ENCODE measurements at regions not wholly inside any gene's neighbourhood (a gene's known extent, or its start where the extent isn't known, plus 50 kb on each side); places are given as distances from the start of the nearest gene placed in this dataset.

DNA sequence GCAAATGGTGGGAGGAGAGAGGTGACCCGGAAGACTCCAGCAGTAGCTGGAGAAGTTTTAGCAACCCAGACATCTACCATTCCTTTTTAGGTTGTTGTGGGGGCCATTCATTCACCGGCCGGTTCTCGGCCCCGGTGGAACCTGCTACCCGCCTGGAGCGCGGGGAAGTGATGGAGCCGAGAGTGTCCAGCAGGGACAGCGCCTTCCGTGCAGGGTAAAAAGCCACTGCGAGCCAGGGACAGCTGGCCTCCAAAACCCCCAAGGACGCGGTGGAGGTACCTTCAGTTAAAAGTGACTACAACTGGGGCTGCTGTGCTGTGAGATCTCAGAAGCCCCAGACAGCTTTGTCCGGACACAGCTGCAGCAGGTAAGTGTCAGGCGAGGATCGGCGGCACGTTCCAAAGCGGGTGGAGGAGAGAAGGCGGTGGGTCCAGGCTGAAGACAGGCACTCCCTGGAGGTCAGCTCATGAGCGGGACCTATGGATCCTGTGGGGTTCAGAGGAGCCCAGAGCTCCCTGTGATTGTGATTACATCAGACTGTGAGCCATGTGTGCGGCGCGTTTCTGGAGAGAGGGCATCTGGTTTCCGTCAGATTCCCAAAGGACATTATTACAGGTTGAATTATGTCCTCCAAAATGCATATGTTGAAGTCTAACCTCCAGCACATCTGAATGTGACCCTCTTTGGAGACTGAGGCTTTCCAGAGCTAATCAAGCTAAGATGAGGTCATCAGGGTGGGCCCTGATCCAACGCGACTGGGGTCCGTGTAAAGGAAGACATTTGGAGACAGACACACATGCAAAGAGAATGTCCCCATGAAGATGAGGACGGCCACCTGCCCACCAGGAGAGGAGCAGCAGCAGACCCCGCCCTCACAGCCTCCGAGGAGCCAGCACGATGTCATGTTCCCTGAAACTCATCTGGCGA, 276.3 kb downstream of the EIPR1 start:
- no peak overlapping the region for H3K4me3 ChIP-seq (ENCODE audit: low read depth, low read length)
- no peaks in the 10 kb centered on the region; the same call in none of the 2 replicates for H3K36me3 ChIP-seq
- no peak overlapping the region for H3K27ac ChIP-seq
- H3K27me3 ChIP-seq (ENCODE audit: insufficient read depth, low read depth, severe bottlenecking), result no peaks in the 10 kb centered on the region
- peaks cover 2% of the 10 kb centered on the region for H3K9me3 ChIP-seq (ENCODE audit: severe bottlenecking)
- no peak for DNase-seq
- TF ChIP-seq, protein P1, sequence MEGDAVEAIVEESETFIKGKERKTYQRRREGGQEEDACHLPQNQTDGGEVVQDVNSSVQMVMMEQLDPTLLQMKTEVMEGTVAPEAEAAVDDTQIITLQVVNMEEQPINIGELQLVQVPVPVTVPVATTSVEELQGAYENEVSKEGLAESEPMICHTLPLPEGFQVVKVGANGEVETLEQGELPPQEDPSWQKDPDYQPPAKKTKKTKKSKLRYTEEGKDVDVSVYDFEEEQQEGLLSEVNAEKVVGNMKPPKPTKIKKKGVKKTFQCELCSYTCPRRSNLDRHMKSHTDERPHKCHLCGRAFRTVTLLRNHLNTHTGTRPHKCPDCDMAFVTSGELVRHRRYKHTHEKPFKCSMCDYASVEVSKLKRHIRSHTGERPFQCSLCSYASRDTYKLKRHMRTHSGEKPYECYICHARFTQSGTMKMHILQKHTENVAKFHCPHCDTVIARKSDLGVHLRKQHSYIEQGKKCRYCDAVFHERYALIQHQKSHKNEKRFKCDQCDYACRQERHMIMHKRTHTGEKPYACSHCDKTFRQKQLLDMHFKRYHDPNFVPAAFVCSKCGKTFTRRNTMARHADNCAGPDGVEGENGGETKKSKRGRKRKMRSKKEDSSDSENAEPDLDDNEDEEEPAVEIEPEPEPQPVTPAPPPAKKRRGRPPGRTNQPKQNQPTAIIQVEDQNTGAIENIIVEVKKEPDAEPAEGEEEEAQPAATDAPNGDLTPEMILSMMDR (IDR thresholded peaks at IDR 0.05; ENCODE audit: low read depth, low read length), result no peak

GRCh38 chr2:3100386-3100785, 277.2 kb downstream of the EIPR1 start:
- Histone ChIP-seq H3K4me3 (ENCODE audit: low read depth, low read length) (no peak overlapping the region), H3K36me3 (no peaks in the 10 kb centered on the region; the same call in 1 of the 2 replicates), H3K27me3 (ENCODE audit: insufficient read depth, low read depth, severe bottlenecking) (no peaks in the 10 kb centered on the region), H3K27ac (no peak overlapping the region), H3K9me3 (ENCODE audit: severe bottlenecking) (peaks cover 2% of the 10 kb centered on the region)
- TF ChIP-seq, protein P1 (IDR thresholded peaks at IDR 0.05; ENCODE audit: low read depth, low read length), result no peak
- no peak for DNase-seq

GRCh38 chr2:3099860-3100234, 277.8 kb downstream of the EIPR1 start:
- TF ChIP-seq, protein P1 (IDR thresholded peaks at IDR 0.05; ENCODE audit: low read depth, low read length), result no peak
- Histone ChIP-seq H3K27ac (no peak overlapping the region), H3K4me3 (ENCODE audit: low read depth, low read length) (no peak overlapping the region), H3K9me3 (ENCODE audit: severe bottlenecking) (peaks cover 2% of the 10 kb centered on the region), H3K27me3 (ENCODE audit: insufficient read depth, low read depth, severe bottlenecking) (no peaks in the 10 kb centered on the region), H3K36me3 (no peaks in the 10 kb centered on the region)
- DNase-seq, result no peak

DNA sequence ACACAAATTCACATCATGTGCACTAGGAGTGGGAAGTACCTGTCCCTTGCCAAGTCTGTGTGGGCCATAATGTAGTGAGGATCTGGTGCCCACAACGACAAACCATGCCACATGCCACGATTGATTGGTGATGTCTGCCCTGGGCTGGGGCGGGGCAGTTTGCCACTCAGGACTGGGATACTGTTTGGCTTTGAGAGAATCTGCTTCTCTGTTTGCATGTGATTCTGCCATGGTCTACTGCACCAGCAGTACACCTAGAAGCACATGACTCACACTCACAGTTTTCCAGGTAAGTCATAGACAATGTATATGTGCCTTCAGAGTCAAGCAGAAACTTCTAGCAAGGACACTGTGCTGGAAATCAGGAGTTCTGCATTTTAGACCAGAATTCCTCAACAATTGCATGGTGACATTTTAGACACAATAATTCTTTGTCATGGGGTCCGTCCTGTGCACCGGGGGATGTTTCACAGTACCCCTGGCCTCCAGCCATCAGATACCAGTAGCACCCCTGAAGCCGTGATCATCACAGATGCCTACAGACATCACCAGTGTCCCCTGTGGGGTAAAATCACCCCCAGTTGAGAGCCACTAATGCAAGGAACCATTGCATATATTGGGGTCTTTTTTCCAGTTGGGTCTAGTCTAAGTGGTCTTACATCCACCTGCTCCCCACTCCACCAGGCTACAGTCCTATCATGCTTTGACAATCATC, 278.3 kb downstream of the EIPR1 start:
- TF ChIP-seq, protein P1 (IDR thresholded peaks at IDR 0.05; ENCODE audit: low read depth, low read length), result no peak

GRCh38 chr2:3098231-3098630, 279.4 kb downstream of the EIPR1 start:
- TF ChIP-seq, protein P1 (IDR thresholded peaks at IDR 0.05; ENCODE audit: low read depth, low read length), result no peak

More for the DNA sequence above, 278.3 kb downstream of the EIPR1 start:
- Histone ChIP-seq H3K36me3 (no peaks in the 10 kb centered on the region), H3K27ac (no peak overlapping the region), H3K9me3 (ENCODE audit: severe bottlenecking) (peaks cover 2% of the 10 kb centered on the region), H3K27me3 (ENCODE audit: insufficient read depth, low read depth, severe bottlenecking) (no peaks in the 10 kb centered on the region), H3K4me3 (ENCODE audit: low read depth, low read length) (no peak overlapping the region)
- DNase-seq, result no peak

More at GRCh38 chr2:3098231-3098630, 279.4 kb downstream of the EIPR1 start:
- Histone ChIP-seq H3K9me3 (ENCODE audit: severe bottlenecking) (peaks cover 2% of the 10 kb centered on the region), H3K4me3 (ENCODE audit: low read depth, low read length) (no peak overlapping the region), H3K27me3 (ENCODE audit: insufficient read depth, low read depth, severe bottlenecking) (no peaks in the 10 kb centered on the region), H3K27ac (no peak overlapping the region), H3K36me3 (no peaks in the 10 kb centered on the region)
- no peak for DNase-seq

Data from WERI-Rb-1 (cell line).